HEK293T (cell line): ENCODE measurements at regions not wholly inside any gene's neighbourhood (a gene's known extent, or its start where the extent isn't known, plus 50 kb on each side); places are given as distances from the start of the nearest gene placed in this dataset.

ENCODE experiments used
- ELF4 ChIP-seq: fragments of 450-650 bp; IDR thresholded peaks from 2 replicates; pipeline ENCODE4 v1.6.1; 2017; ENCODE audit warnings: antibody characterized with exemption
- FOXA1 ChIP-seq: fragments of 450-650 bp; IDR thresholded peaks from 2 replicates; pipeline ENCODE4 v1.6.1; 2016; ENCODE audit warnings: mild to moderate bottlenecking
- FOXK2 ChIP-seq: fragments of 450-650 bp; IDR thresholded peaks from 2 replicates; pipeline ENCODE4 v1.6.1; 2016; ENCODE audit warnings: mild to moderate bottlenecking
- HDGF ChIP-seq: fragments of 450-650 bp; IDR thresholded peaks from 2 replicates; pipeline ENCODE4 v1.6.1; 2017; ENCODE audit warnings: antibody characterized with exemption, borderline replicate concordance
- NFRKB ChIP-seq: fragments of 450-650 bp; IDR thresholded peaks from 2 replicates; pipeline ENCODE4 v1.6.1; 2016; ENCODE audit warnings: mild to moderate bottlenecking, moderate library complexity

- TF ChIP-seq FOXA1, result no peak
- no peak for TF ChIP-seq NFRKB
- TF ChIP-seq ELF4, result no peak
- no peak for TF ChIP-seq HDGF
- TF ChIP-seq FOXK2, result no peak
Observed at GRCh38 chr11:129605815-129606214, 209.8 kb upstream of the TMEM45B start.
